Peyer's patch (tissue), 4 donors: ENCODE measurements at regions not wholly inside any gene's neighbourhood (a gene's known extent, or its start where the extent isn't known, plus 50 kb on each side); places are given as distances from the start of the nearest gene placed in this dataset.

Experiments
- CTCF ChIP-seq, 6 experiments: fragments of 450-650 bp in 4 of 6; fragments of 200-600 bp in 2 of 6; sonication (generic) in 1 of 6; IDR thresholded peaks; one replicate each; pipeline ENCODE4 v1.5.1; 2017 to 2019; ENCODE audit warnings: antibody characterized with exemption in 6 of 6, mild to moderate bottlenecking in 3 of 6, moderate library complexity in 1 of 6
- POLR2A ChIP-seq, 2 donors: fragments of 450-650 bp; IDR thresholded peaks; one replicate each; pipeline ENCODE4 v1.5.1; 2017; ENCODE audit warnings: antibody characterized with exemption in 2 of 2, mild to moderate bottlenecking in 2 of 2, moderate library complexity in 2 of 2

GRCh38 chr11:45005106-45005505, 54.4 kb upstream of the TP53I11 start:
- TF ChIP-seq CTCF (IDR thresholded peaks at IDR 0.05) (no peak), POLR2A (IDR thresholded peaks at IDR 0.05) (no peak)
